Fibroblast of villous mesenchyme (primary cell): ENCODE measurements at regions not wholly inside any gene's neighbourhood (a gene's known extent, or its start where the extent isn't known, plus 50 kb on each side); places are given as distances from the start of the nearest gene placed in this dataset.

Source experiments
- DNase-seq: peaks from one replicate; pipeline ENCODE4 v3.0.0-alpha.2; 2010; ENCODE audit warnings: low read depth
- H3K4me3 ChIP-seq: 2 replicates; pipeline ENCODE4 v1.5.1; 2011; ENCODE audit warnings: low read depth, mild to moderate bottlenecking, low read length
- TF ChIP-seq, protein P1 (sequence below): IDR thresholded peaks from 2 replicates; pipeline ENCODE4 v1.5.1; 2012; ENCODE audit warnings: low read depth, mild to moderate bottlenecking, low read length; ENCODE audit not compliant: insufficient read depth

GRCh38 chr18:30652387-30652786 lies 390.2 kb downstream of the DSC3 start:
- TF ChIP-seq, protein P1, sequence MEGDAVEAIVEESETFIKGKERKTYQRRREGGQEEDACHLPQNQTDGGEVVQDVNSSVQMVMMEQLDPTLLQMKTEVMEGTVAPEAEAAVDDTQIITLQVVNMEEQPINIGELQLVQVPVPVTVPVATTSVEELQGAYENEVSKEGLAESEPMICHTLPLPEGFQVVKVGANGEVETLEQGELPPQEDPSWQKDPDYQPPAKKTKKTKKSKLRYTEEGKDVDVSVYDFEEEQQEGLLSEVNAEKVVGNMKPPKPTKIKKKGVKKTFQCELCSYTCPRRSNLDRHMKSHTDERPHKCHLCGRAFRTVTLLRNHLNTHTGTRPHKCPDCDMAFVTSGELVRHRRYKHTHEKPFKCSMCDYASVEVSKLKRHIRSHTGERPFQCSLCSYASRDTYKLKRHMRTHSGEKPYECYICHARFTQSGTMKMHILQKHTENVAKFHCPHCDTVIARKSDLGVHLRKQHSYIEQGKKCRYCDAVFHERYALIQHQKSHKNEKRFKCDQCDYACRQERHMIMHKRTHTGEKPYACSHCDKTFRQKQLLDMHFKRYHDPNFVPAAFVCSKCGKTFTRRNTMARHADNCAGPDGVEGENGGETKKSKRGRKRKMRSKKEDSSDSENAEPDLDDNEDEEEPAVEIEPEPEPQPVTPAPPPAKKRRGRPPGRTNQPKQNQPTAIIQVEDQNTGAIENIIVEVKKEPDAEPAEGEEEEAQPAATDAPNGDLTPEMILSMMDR, result no peak
- H3K4me3 ChIP-seq, result no peak overlapping the region
- DNase-seq, result no peak

DNA sequence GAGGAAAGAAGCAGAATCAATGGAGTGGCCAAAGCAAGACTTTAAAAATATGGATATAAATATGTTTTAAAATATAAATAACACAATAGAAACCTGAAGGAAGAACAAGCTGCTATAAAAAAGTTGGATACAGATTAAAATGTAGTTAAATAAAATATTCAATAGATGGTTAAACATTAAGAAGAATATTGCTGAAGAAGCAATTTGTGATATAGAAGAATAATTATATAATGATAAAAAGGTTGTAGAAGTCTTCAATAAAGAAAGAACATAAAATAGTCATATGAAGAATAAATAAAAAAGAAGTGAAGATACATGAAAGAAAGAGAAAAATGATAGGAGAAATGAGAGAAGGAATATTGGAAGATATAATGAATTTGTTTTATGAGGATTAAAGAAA lies 392.0 kb downstream of the DSC3 start:
- TF ChIP-seq, protein P1, result no peak
- H3K4me3 ChIP-seq, result no peak overlapping the region
- DNase-seq, result no peak

DNA sequence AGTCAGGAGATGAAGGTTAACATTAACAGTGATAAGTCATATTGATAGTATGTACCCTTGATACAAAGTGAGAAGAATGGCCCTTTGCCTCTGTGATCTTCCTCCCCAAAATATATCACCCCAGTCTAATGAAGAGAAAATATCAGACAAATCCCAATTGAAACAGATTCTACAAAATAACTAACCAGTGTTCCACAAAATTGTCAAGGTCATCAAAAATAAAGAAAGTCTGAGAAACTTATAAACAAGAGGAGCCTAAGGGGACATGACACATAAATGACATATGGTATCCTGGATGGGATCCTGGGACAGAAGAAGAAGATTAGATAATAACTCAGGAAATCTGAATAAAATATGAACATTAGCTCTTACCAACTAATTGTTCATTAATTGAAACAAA lies 398.4 kb downstream of the DSC3 start:
- TF ChIP-seq, protein P1, result no peak
- no peak for DNase-seq
- H3K4me3 ChIP-seq, result no peak overlapping the region

- no peak overlapping the region for H3K4me3 ChIP-seq
- TF ChIP-seq, protein P1, result no peak
- DNase-seq, result no peak
Measured at GRCh38 chr18:30639361-30639760, 403.2 kb downstream of the DSC3 start.

GRCh38 chr18:30634249-30634648 lies 408.3 kb downstream of the DSC3 start:
- no peak overlapping the region for H3K4me3 ChIP-seq
- no peak for DNase-seq
- TF ChIP-seq, protein P1, result no peak

DNA sequence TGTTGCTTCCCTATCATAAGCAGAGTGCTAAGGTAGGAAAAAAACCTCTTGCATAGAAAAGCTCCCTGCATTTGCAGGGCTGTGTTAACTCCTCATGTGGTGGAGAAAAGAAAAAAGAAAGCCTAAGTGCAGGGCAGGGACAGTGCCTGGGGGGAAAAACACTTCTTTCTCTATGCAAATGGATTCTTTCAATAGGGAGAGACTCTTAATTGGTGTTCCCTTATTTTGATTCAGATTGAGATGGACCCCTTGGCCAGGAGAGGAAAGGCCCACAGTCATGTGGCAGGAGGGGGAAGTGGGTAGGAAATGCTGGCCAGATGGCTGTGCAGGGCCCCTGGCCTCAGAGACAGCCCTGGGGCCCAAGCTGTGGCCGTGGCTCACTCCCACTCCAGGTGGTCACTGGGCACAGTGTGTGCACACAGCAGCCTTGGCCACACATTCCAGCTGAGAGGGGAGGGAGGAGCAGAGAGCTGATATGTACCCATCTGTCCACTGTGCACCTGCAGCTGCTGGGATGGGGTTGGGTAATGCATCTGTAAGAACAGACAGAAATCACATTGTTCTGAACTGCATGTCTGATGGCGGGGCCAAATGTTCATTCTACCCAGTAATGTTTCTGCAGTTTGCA lies 410.4 kb downstream of the DSC3 start:
- no peak overlapping the region for H3K4me3 ChIP-seq
- no peak for DNase-seq
- TF ChIP-seq, protein P1, result no peak

DNA sequence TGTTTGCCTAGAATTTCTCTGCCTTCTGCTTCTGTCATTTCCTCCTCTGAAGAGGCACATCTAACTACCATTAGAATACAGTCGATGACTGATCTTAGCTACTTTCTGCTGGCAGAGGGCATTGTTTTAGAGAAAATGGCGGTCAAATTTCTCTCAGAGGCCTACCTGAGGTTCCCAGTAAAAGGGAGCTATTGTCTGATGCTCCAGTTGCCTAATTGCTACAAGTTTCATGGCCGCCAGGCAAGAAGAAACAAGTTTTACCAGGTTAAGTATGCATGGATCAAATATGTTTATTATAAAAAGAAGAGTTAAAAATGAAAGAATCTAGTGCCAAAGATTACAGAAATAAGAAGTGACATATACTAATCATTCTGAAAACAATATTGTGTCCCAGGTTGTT lies 416.6 kb downstream of the DSC3 start:
- no peak overlapping the region for H3K4me3 ChIP-seq
- DNase-seq, result no peak
- TF ChIP-seq, protein P1, result no peak
